GM18511 (cell line): ENCODE measurements at regions not wholly inside any gene's neighbourhood (a gene's known extent, or its start where the extent isn't known, plus 50 kb on each side); places are given as distances from the start of the nearest gene placed in this dataset.
"Not testable (repeated sequence)": the region's sequence is repeated elsewhere in the genome, so short reads cannot be mapped to it uniquely, and the experiment has no call there.

Experiments
- ATAC-seq: cut with Tn5 transposase; IDR thresholded peaks from one replicate; pipeline ENCODE4 v1.9.1; 2021; ENCODE audit warnings: mild to moderate bottlenecking, moderate library complexity; ENCODE audit not compliant: unreplicated experiment

DNA sequence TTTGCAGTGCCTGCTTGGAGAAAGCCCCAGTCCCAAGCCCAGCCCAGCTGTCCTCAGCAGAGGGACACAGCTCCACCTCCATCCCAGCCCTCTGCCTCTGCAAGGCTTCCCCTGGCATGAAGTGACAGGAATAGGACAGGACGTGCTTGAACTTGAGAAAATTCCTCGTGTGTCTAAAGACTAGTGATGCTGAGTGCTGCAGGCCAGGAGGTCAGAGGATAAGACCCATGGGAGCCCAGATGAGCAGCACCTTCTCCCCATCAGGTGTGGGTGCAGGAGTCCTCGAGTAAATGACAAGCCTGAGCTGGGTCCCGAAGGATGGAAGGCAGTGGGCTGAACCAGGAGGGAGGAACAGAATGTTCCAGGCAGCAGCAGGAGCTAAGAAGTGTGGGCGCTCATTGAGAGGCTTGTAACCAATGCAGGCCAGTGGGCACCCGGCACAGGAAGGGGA is 67.8 kb upstream of the UXS1 start:
- ATAC-seq: no peak

DNA sequence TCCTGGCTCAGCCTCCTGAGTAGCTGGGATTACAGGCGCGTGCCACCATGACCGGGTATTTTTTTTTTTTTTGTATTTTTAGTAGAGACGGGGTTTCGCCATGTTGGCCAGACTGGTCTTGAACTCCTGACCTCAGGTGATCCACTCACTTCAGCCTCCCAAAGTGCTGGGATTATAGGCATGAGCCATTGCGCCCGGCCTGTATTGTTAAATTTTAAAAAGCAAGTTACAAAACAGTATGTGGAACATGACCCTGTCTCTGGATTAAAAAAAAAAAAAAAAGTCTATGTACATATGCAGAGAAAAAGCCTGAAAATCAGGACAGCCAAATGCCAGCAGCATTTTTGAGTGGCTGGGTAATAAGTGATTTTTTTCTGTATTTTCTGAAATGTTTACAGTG is 64.8 kb upstream of the UXS1 start:
- not testable (repeated sequence) for ATAC-seq

DNA sequence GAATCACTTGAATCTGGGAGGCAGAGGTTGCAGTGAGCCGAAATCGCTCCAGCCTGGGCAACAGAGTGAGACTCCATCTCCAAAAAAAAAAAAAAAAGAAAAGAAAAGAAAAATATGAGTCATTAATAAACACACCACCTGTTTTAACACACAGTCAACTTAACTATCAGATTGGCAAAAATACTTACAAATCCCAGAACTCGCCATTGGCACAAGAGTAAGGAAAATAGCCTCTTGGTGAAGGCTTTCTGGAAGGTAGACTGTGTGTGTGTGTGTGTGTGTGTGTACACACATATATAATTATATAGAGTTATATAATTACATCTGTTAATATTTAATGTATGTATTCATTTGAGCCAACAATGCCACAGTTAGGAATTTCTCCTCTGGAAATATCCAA is 63.7 kb upstream of the UXS1 start:
- ATAC-seq: no peak

DNA sequence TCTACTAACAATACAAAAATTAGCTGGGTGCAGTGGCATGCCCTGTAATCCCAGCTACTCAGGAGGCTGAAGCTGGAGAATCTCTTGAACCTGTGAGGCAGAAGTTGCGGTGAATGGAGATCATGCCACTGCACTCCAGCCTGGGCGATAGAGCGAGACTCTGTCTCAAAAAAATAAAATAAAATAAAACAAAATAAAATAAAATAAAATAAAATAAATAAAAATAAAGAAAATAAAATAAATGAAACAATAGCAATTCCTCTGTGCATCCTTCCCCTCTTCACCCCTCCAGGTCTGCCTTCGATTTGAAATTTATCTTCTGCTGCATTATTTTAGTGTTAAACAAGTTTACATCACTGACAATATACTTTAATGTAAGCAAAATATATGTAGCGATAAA is 63.0 kb upstream of the UXS1 start:
- ATAC-seq: no peak

DNA sequence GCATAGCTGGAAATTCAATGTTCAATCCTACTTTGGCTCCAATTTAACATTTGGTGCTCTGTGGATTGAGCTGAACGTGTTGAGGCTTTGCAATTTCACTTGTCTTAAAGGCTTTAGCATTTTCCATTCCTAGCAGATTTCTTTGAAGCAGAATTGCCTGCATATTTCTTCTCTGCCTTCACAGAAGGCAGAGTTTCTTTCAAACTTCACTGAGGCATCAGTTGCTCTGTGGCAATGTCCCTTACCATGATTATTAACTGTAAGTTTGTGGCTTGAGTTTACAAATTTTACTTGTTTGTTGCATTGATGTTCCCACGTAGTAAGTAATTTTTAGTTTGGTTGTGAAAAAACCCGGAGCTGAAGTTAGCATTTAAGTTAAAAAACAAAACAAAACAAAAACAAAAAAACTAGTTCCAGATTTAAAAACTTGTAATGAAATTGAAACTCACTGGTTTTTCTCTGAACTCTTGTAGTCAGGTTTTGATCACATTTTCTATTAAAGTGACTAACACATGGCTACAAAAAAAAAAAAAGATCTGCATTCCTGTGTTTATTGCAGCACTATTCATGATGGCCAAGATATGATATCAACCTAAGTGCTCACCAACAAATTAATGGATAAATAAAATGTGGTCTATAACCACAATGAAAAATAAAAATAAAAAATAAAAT is 55.2 kb upstream of the UXS1 start:
- ATAC-seq: not testable (repeated sequence)

DNA sequence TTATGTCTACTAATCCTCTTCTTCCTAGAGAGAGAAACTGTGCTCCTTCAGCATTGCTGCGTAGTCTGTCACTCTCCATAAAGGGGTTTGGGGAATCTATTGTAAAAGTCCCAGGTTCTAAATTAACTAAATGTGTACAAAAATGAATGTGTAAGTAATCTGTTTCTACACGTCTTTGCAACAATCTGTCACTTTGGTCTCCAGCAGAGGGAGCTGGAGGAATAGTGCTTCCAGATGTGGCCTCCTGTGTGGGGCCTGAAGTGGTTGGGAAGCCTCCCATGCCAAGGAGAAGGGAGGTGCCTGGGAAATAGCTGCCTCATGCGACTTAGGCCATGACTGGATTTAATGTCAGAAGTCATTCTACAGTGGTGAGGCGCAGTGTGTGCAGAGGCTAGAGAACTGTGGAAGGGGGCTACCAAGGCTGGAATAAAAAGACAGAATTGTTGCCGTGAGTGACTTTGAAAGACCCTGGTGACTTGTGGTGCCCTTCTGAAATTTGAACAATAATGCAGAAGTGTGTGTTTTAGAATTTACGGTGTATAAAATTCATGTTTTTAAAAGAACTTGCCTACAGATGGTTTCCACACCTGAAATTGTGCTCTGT is 54.5 kb upstream of the UXS1 start:
- ATAC-seq: not testable (repeated sequence)
